ENCODE measurements at regions not wholly inside any gene's neighbourhood (a gene's known extent, or its start where the extent isn't known, plus 50 kb on each side); places are given as distances from the start of the nearest gene placed in this dataset.

GRCh38 chr12:39127401-39127800, 222.0 kb upstream of the CPNE8 start:
- TF ChIP-seq CTCF (IDR thresholded peaks at IDR 0.05) = no peak
- no peak for TF ChIP-seq POLR2A (IDR thresholded peaks at IDR 0.05)
